M059J (cell line): ENCODE measurements at regions not wholly inside any gene's neighbourhood (a gene's known extent, or its start where the extent isn't known, plus 50 kb on each side); places are given as distances from the start of the nearest gene placed in this dataset.

ENCODE experiments used
- DNase-seq: peaks from one replicate; pipeline ENCODE4 v3.0.0-alpha.2; 2012; ENCODE audit warnings: low read depth

DNA sequence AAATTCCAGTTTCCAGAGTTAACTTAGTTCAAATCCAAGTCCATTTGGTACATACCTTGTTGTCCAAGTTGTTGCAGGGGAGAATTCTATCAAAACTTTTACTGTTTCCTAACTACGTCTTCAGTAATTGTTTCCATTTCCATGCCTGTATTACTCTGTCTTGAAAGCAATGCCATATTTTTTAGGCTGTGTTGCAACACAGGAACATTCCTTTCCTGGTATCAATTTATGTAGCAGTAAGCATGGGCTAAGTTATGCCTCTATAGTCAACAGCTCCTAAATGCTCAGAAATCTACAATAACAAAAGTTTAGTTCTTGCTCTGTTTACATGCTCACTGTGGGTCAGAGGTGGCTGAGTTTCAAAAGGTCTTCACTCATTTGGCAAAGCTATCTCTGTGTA, 1943.8 kb upstream of the PIK3C3 start:
- no peak for DNase-seq

DNA sequence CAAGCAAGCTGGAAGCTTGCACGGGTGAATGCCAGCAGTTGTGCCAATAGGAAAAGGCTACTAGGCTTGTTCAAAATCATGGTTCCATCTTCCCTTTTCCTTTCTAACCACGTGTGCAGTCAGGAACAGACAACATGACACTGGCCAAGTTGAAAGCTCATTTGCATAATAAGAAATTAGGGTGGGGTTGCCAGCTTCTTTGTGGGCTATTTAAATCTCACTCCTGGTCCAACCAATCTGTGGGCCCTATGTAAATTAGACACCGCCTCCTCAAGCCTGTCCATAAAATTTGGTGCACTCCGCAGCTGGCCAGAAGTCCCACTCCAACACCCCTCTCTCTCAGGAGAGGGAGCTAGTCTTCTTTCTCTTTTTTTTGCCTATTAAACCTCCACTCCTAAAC, 1948.4 kb upstream of the PIK3C3 start:
- no peak for DNase-seq

DNA sequence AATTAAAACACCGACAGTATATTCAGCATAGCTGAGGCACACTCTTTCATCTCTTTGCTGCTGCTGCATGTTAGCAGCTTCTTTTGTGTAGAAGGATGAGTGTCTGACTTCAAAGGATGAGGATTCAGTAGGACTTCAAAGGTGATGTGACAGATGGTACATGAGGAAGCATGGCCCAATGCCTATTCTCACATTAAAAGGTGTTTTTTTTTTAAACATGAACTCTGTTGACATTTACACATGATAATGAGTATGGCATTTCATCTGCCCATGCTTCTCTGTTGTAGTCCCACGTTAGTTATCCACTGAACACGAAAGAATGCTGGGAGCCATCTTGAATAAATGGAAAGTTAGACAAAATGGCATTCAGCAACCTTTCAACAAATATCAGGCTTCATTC, 1950.8 kb upstream of the PIK3C3 start:
- DNase-seq, result no peak

- no peak for DNase-seq
Measured at GRCh38 chr18:39998317-39998716, 1956.7 kb upstream of the PIK3C3 start.

- DNase-seq, result peak; percentile 58
Measured at GRCh38 chr18:39994498-39994897, 1960.5 kb upstream of the PIK3C3 start.

DNA sequence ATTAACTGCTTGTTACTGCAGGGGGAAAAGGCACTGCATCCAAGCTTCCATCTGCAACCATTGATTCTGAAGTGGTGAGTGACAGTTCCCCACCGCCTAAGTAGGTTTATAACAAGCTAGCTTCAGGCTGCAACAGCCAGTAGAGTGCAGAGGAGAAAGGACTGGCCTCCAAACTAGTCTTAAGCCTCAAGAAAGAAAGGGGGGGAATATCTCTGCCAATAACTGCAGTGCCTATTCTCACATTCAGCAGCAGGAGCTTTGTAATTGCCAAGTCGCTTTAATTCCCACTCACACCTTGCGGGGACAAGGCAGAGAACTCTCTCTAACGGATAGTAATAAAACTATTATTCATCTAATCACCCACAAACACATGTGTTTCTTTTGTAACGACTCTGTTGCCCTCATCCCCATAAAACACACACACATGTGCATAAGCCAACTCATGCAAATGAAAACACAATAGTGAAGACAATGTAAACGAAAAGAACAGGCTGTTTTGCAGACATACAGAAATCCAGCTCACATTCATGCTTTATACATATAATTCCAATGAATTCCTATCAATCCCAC, 1963.3 kb upstream of the PIK3C3 start:
- DNase-seq, result no peak

DNA sequence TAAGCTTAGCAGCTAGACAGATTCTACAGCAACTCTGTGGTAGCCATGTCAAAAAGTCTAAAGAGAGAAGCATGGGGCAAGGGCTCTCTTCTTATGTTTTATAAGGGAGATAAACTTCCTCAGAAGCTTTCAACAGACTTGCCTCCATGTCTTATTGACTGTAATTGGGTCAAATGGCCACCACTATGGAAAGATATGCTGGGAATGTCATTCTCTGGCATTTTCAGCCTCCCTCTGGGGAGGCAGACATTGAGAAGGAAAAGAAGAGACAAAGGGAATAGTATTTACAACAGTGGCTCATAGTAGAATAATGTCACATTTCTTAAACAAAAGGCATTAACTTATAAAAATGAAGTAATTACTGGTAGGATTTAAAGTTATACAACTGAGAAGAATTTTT, 1964.5 kb upstream of the PIK3C3 start:
- no peak for DNase-seq

- no peak for DNase-seq
Measured at GRCh38 chr18:39976771-39977170, 1978.3 kb upstream of the PIK3C3 start.

DNA sequence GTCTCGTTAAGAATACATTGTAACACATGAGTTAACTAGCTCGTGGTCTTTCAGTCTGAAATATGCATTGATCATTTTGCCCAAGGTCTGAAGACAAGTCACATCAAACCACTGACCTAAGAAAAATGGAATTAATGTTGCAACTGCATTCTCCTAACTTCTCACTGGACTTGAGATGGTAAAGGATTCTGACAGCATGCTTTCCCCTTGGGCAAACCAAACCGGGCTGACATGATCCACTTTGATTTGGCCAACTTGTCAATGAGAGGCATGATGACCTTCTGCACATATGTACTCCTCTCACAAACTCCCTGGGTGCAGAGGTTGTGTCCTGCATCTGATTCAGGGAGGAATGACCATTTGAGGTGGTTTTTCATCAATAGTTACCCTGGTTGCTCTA, 1982.5 kb upstream of the PIK3C3 start:
- DNase-seq, result no peak

GRCh38 chr18:39969803-39970494, 1985.1 kb upstream of the PIK3C3 start:
- DNase-seq, result no peak

DNA sequence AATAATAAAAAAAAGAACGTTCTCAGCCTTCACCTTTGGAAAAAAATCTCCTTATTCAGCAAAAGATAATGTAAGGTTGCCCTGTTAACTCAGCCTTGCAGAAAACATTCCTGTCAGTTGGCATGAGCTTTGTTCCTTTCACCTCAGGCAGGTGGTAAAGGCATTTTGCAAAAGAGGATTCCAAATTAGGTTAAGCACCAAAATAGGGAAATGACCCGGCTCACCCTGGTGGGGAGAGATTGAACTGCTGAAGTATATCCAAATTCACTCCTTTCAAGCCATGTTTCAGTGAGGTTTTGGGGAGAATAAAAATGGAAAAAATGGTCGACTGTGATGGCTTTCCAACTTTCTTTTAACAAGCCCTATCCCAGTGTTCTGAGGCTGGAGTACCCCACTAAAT, 1988.8 kb upstream of the PIK3C3 start:
- DNase-seq, result peak; percentile 12

DNA sequence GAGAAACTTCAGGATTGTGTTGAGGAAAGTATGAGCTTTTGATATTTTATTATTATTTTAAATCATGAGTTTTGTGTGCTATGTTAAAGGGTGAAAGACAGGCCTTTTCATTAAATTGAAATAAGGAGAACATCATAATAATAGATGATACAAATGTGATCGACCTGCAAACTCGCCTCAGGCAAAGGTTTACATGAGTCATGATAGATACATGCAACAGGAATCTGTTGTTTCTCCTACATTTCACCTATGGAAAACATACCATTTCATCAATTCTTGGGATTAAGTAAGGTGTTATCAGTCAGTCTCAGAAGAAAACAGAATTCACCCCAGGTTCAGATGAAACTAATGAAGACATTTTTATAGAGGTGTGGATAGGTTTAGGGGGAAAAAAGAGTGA, 1992.5 kb upstream of the PIK3C3 start:
- DNase-seq, result no peak

- DNase-seq, result peak; percentile 77
Measured at GRCh38 chr18:39960550-39960949, 1994.5 kb upstream of the PIK3C3 start.

- DNase-seq, result peak; percentile 61
Measured at GRCh38 chr18:39959839-39960238, 1995.2 kb upstream of the PIK3C3 start.

GRCh38 chr18:39958876-39959275, 1996.2 kb upstream of the PIK3C3 start:
- no peak for DNase-seq

DNA sequence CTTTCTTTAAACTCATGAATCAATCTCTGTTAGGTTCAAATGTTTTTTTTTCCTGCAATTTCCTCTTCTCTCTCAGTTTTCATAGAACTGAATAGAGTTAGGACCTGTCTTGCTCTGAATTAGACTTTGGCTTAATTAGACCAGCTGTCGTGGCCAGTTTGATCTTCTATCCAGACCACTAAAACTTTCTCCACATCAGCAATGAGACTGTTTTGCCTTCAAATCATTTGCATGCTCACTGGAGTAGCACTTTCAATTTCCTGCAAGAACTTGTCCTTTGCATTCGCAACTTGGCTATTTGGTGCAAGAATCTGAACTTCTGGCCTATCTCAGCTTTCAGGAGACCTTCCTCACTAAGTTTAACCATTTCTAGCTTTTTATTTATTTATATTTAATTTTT, 2002.2 kb upstream of the PIK3C3 start:
- DNase-seq, result no peak

- peak; percentile 86 for DNase-seq
Measured at GRCh38 chr18:39951142-39951720, 2003.8 kb upstream of the PIK3C3 start.

DNA sequence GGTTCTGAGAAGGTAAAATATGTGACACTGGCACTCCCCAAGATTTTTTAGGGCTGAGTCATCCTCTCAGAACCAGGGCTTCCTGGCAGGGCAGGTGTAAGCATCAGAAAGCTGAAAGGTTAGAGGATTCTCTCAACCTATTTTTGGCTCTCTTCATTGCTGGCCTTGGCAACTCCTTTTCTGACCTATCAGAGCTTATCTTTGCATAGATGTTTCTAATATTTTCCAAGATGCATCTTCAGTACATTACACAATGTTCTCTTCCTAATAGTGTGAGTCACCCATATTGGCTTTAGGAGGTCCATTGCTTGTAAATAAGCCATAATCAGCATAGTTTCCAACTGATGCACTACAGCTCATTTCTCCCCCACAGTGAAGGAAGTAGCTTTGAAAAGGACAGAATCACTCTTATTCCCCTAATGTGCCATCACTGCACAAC, 2008.4 kb upstream of the PIK3C3 start:
- peak; percentile 84 for DNase-seq

- DNase-seq, result peak; percentile 29
Measured at GRCh38 chr18:39945076-39945475, 2010.0 kb upstream of the PIK3C3 start.

- peak; percentile 59 for DNase-seq
Measured at GRCh38 chr18:39942702-39943101, 2012.3 kb upstream of the PIK3C3 start.

GRCh38 chr18:39938676-39939608, 2016.1 kb upstream of the PIK3C3 start:
- no peak for DNase-seq

- no peak for DNase-seq
Measured at GRCh38 chr18:39935598-39935997, 2019.4 kb upstream of the PIK3C3 start.
